HG03469 (cell line): ENCODE measurements at regions not wholly inside any gene's neighbourhood (a gene's known extent, or its start where the extent isn't known, plus 50 kb on each side); places are given as distances from the start of the nearest gene placed in this dataset.

Experiments used
- ATAC-seq: cut with Tn5 transposase; IDR thresholded peaks from one replicate; pipeline ENCODE4 v1.9.1; 2021; ENCODE audit warnings: mild to moderate bottlenecking, moderate library complexity, moderate number of reproducible peaks; ENCODE audit not compliant: unreplicated experiment

DNA sequence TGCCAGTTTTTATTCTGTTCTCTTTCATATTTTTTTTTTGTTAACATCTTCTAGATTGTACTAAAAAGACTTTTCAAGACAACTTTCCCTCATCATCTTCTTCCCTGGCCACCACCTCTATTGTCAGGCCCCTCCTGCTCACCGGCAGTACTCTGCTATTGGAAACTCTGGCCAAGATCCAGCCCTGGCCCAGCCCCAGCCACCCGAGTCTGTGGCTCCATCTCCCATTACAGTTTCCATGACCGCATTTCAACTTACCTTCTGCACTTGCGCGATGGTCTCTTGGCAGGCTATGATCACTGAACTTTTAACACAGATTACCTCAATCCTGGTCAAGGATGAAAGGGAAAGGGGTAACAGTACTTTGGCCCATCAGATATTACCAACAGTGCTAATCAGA lies 137.7 kb upstream of the POM121L12 start:
- no peak for ATAC-seq

DNA sequence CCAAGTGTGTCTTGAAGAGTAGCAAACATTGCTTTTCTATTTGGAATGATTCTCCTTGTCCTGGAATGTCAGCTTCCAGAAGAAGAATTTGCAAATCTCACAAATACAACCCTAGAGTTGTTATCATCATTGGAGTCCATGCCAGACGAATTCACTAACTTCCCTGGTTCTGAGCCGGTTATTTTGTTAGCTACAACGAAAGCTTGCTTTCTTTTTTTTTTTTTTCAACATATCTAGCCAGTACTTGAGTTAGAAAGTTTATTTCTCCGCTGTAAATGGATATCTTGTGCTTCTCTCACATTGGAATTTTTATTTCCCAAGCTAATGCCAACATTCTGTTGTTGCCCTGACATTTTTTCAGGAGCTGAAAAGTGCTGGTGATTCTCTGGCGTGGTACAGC lies 138.1 kb upstream of the POM121L12 start:
- no peak for ATAC-seq

DNA sequence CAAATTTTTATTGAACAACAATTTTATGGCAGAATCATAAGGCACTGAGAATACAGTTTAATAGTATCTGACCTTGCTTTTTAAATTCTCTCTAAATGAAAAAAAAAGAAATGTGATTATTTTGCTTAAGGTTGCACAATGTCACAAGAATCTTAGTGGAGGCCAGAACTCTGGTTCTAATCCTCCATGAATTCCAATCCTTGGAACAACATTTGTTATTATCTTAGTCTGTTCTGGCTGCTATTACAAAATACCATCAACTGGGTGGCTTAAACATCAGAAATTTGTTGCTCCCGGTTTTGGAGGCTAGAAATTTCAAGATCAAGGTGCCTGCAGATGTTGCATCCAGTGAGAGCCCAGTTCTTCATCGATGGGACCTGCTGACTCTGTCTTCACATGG lies 158.2 kb upstream of the POM121L12 start:
- ATAC-seq, result no peak

DNA sequence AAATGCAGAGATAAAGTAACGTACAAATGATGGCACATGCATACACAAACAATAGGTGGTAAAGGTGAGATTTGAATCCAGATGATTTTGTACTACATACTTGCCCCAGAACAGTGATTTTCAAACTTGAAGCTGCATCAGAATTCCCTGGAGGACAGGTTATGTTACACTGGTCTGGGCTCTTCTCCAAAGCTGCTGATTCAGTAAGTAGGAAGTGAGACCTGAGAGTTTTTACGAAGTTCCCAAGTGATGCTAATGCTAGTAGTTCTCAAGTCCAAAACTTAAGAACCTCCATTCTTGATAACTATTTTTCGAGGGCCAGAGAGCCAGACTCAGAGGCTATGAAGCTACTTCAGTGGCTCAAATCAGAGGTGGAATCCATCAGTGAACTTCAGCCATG lies 159.0 kb upstream of the POM121L12 start:
- ATAC-seq, result no peak

DNA sequence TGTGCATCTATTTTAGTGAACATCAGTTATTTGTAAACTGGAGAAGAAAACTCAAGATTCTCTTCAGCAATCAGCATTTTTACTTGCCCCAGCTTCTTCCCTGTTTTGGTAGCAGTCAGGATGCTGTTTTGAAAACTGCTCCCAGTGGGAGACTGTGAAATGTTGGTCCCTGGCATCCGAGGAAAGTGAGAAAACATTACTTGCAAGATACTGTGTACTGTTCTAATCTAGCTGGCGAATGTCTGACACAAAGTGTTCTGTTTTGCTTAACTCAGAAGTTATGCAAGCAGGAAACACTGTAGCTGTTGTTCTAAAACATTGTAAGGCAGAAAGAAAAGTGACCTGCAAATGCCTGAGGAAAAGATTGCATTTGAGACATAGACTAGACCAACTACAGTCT lies 171.8 kb upstream of the POM121L12 start:
- ATAC-seq, result no peak

DNA sequence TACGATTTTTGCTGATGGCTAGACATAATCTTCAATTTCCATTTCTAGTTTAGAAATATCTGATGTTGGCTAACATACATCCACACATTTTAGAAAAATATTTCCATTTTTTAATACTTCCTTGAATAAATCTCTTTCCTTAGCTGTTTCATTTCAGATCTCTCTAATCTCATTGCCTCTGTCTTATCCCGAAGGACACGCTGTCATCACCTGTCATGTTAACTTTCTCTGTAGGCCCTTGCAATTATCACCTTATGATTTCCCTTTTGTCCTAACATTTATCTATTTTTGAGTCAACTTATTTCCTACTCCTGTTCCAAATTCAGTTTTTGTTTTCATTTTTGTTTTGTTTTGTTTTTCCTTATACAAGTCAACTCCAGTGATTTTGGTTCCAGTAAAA lies 173.1 kb upstream of the POM121L12 start:
- no peak for ATAC-seq

DNA sequence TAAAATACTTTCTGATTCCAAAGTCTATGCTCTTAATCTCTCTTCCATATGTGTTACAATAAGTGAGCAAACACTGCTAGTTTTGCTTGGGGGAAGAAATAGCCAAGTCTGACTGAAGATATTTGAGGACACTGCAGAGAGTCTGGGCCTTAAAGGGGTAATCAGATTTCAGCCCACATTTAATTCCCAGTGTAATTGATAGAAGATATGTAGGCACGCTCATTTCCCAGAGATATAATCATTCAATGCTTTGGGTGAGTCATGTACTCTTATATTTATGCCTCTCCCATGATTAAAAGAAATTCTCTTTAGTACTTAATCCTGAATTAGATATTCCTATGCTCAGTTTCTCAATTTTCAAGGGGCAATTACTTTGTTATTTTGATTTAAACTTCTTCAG lies 178.1 kb upstream of the POM121L12 start:
- no peak for ATAC-seq

DNA sequence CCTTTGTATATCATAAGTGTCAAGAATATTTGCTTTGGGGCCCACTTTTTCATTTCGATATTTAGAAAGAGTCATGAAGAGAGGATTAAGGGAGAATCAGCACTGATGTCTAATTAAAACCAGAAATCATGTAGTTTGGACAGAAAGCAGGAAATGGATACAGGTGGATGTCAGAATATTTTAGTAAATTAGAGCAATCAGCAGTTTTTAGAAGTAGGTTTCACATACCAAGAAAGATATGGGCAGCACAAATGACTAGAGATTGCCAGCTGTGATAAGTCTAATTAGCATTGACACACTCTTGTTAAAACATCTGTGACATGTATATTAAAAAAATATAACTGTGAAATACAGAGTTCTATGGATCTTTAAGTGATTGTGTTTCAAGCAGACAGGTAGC lies 180.8 kb upstream of the POM121L12 start:
- no peak for ATAC-seq

DNA sequence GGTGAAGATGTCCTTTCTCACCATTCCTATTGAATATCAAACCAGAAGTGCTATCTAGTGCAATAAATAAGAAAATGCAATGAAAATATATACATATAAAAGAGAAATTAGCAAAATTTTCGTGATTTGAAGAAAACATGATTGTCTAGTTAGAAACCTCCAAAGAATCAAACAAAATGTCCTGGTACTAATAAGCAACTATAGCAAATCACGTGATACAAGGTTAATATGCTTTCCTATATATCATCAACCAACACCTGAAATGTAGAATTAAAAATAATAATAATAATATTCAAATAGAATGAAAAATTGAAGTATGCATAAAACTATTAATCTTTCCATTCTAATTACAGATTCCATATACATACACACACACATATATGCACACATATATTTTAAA lies 183.9 kb upstream of the POM121L12 start:
- ATAC-seq, result no peak

DNA sequence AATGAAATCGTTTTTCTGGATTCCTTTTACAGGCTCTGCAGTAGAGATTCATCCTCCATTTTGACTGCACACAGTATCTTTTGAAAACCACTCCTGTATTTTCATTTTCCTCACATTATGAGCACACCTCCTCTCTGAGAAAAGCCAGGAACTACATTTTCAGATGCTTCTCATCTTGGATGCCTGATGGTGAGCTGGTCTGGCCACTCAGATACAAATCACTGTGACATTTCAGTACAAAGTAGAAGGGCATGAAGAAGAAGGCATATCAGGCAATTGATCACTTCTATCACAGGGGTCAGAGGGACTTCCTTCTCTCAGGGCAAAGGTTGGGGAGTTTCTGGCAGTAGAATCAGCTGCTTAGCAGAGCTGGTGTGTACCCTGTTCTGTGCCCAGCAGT lies 192.0 kb upstream of the POM121L12 start:
- ATAC-seq, result no peak

DNA sequence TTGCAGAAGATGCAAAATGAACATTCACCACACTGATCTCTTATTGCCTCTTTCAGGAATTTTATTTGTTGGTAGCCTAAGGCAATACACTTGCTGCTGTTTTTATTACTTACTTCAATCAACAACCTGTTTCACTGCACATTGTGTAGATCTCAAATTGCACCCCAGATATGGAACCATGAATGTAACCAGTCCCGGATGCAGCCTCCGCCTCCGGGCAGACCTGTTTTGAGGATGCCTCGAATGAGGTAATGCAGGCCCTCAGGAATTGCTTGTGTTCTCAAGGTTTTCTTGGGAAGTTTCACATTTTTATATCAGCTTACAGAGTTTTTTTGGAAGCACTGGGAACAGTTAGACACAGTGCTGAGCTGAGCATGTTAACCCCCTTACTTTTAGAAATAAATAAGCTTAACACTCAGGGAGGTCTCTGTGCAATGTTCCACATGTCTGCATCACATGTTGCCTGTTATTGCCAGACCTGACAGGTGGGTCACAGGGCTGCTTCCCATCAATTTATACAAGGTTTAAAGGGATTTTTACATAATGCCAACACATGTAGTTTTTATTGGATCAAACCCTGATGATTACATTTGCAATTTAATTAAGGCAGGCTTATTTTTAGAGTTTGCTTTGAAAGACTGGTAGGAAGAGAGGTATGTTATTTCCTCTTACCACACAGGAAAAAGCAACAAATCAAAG lies 193.1 kb upstream of the POM121L12 start:
- no peak for ATAC-seq

DNA sequence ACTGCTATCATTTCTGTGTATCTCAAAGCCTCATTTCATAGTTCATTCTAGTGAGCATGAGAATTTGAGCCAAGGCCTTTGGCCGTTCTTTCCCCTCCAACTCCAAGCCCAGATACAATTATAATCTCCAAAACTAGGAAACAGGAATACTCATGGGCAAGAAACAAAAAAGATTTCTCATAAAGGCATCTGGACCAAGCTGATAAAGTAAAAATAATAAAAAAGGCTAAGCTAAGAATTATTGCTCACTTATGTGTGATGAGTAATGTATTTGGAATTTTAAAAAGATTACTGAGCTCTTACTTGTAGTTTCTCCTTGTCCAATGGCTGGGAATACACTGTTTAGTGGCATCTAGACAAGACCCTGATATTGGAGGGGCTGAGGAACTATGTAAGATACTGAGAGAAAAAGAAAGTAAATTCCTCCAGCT lies 196.4 kb upstream of the POM121L12 start:
- no peak for ATAC-seq

DNA sequence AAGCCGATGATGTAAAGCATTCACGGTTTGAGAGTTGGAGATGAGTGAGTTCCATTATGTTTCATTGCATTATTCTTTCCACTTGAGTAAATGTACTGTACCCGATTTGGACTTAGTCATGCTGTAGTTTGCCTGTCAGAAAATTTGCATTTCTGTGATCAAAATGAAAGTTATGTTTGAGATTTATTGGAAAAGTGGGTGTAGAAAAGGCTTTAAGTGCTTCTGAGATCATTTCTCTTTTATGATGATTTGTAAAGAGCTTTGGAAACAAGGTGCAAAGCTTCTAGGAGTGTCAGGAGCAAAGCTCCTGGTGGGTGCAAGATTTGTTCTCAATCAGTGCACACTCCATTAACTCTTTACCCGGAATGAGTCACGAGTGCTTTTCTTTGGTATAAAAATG lies 204.1 kb upstream of the POM121L12 start:
- no peak for ATAC-seq

DNA sequence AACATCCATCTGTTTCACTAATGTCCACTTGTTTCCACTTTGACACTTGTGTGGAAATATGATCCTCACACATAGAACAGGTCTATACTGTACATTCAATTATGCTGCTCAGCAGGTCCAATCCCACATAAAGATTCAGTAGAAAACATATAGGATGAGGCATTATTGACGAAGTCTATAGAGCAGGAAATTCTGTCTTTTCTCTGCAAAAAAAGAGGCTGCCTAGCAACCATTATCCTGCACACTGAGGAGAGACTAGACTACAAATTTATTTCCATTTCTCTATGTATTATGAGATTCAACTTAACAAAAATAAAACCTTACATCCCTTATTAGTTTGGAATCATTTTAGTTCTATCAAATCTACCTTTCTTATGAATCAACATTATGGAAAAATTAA lies 204.6 kb upstream of the POM121L12 start:
- ATAC-seq, result no peak

DNA sequence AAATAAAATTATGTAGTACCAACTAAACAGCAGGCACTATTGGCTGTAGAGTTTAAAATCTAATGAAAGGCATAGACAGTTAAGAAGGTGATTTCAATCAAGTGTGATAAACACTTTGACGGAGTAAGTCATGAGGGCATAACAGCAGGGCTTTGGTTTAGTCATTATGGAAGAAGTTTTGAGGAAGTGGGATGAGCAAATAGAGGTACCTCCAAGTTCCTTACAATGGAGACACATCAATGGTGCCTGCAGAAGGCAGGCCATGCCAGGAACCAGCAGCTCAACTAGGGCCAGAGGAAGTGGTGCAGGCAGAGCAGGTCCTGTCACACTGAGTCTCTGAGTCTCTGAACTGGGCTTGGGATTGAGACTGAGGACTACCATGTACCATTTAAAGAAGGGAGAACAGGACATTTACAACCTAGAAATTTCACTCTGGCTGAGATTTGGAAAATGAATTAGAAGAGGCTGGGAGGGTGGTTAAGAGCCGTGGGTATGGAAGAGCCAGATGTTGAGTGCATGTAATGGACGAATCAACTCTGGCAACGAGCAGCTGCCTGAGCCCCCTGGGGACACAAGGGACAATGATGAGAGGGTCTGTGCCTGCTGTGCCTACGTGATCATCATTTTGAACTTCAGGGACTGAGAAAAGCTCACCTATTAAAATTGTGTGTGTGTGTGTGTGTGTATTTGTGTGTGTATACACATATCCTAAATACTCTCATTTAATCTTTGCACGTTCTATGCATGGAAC lies 208.7 kb upstream of the POM121L12 start:
- ATAC-seq, result no peak

DNA sequence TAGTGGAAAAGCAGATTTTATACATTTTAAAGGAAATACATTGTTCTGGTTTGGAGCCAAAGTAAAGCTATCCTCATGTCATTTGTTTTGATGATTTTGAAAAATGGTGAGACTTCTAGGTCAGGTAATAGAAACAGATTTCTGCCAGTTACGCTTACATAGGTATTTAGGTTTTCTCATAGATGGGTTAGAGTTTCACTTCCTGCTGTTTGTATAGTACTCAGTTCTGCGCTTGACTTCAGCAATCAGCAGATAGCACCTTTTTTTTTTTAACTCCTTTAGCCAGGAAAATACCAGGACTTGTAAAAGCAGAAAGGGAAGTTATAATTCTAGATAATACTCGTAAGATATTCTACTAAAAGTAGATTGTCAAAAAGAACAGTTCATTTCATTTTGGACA lies 209.8 kb upstream of the POM121L12 start:
- ATAC-seq, result no peak

DNA sequence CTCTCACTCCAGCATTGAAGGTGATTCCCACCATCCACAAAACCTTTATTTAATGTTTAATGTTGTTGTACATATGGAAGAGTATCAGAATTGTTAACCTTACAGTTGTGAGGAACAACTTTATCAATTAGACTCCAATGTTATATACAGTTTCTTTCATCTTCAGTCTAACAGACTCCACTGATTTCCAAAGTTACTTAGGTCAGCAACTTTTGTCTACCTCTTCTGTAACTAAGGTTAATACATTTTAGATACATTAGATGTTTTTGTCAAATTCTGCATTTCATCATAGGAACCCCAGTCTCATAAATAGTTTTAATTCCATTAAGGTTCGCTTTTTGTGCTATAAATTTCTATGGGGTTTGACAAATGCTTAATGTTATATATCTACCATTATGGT lies 223.9 kb upstream of the POM121L12 start:
- ATAC-seq, result no peak

DNA sequence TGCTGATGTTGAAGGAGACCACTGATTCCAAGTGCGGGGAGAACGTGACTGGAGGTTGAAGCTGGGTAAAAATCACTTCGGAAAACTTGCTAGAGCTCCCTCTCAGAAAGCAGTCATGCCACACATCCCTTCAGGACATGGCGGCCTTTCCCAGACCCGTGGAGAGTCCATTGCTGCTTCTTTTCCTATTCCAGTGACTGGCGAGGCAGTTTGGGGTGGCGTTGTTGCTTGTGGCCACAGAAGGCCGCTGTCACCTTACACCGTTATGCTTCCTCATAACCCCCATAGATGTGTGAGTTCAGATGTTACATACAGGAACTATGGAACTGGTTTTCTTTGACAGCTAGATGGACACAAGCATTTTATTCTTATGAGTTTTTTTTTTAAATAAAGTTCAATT lies 235.6 kb upstream of the POM121L12 start:
- no peak for ATAC-seq

DNA sequence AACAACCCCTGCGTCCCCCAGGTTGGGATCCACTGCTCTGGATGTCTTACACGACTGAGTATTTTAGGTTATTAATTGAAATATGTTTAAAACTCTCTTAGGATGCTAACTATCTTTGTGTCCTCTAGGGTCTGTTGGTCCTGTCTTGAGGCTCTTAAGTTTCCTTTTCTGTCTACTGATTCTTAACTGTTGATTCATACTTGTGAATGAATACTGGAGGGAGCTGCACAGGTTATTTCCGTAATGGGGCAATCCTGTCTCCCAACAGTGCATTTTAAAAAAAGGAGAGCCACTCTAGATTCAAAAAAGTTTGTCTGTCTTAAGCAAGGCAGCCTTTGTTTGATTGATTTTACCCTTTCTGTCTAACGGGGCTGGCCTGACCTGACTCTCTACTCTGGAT lies 237.6 kb upstream of the POM121L12 start:
- ATAC-seq, result no peak

DNA sequence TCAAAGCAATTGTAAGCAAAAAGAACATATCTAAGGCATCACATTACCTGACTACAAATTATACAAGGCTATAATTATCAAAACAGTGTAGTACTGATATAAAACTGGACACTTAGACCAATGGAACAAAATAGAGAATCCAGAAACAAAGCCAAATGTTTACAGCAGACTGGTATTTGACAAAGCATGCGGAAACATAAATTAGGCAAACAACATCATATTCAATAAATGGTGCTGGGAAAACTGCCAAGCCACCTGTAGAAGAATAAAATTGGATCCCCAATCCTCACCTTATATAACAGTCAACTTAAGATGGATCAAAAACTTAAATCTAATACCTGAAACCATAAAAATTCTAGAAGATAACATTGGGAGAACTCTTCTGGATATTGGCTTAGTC lies 240.8 kb upstream of the POM121L12 start:
- no peak for ATAC-seq

DNA sequence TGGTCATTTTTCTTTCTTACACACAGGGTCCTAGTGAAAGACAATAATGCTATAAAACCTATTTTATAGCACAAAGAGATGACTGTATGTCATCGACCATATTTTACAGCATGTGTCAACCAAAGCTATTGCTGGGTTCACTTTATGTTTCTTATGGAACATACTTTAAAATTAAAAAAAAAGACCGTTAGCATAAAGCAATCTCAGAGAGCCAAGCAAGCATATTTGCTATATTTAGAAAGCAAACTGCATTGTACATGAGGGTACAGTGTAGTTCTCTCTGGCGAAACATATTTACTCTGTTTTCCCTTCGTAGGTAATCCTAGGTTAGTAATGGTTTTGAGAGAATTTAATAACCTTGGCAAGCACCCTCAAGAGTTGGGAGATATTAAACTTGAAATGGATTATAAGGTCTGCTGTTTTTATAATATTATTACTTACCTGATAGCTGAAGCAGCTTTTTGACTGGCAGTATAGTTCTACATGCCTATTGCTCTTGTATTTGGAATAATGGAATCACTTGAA lies 244.2 kb upstream of the POM121L12 start:
- ATAC-seq, result no peak

DNA sequence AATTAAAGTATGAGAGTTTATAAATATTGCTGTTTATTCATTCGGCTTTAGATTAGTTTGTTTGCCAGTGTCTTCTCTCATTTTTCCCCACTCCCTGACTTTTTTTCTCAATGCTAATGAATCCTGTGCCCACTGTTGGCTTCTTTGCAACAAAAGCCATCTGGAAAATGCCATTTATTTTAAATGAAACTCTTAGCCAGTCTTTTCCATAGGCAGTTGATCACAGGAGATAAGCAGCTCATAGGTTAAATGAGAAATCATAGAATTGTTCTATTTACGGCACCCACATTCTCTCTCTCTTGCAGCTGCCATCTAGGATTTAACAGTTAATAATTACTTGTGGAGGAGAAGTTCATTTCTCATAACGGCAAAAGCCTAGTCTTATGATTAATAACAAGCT lies 249.3 kb upstream of the POM121L12 start:
- ATAC-seq, result no peak
